GM18867 (cell line): ENCODE measurements at regions not wholly inside any gene's neighbourhood (a gene's known extent, or its start where the extent isn't known, plus 50 kb on each side); places are given as distances from the start of the nearest gene placed in this dataset.

ENCODE experiments used
- ATAC-seq: cut with Tn5 transposase; IDR thresholded peaks from one replicate; pipeline ENCODE4 v1.9.1; 2021; ENCODE audit warnings: mild to moderate bottlenecking, moderate library complexity; ENCODE audit not compliant: unreplicated experiment

DNA sequence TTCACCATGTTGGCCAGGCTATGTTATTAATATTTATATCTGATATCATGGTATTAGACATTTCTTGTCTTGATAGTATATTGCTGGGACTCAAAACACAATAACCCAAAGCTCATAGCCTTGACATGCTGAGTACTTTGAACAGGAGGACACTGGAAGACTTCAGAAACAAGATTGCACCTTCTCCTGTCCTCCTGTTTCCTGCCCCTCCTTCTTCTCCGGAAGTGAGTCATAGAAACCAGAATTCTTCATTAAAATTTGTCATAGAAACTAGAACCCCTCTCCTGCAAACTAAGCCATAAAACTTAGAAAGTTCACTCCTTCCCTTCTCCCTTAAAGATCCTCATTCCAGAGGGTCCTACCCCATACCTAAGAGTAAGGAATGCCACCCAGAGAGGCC is 400.2 kb downstream of the SLITRK5 start:
- ATAC-seq: no peak

DNA sequence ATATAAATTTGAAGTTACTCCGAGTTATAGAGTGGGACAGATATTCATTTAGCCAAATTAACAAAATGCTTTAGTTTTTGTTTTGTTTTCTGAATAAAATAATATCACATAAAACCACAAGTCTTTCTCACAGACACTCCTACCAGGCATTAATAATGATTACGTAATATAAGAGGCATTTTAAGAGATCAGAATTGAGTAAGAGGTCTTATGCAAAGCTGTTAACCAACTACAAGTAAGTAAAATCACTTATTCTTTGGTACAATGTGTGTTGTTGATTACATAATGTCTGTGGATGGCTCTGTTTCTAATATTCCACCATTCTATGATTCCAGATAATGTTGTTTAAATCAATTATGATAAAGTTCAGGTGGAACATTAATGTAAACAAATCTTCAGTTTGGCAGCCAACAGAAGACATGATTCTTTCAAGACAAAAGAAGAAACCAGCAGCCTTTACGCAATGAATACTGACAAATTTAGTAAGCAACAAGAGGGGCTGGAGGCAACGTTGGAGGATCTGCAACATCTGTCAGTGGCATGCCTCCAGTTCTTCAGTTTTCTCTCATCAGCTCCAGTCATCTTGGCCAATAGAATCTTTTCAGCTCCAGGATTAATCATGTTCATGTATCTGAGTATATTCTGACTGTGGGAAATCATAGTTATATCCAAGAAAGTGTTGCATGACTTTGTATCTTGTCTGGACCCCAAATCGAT is 403.8 kb downstream of the SLITRK5 start:
- ATAC-seq: no peak

DNA sequence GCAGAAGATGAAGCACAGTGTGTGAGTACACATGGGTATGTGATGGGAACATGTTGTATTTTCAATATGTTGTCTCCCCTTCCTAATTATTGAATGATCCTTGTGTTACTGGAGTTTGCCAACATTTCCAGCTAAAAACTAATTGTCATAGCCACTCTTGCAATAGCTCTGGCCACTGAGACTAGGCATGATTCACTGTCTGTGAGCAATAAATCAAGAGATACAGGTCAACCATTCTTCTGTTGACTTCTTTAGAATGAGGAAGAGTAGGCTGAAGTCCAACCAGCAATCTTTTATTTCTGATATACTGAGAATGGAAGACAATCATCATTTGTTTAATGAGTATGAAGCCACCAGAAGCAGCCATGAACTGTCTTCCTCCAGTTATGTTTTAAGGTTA is 413.9 kb downstream of the SLITRK5 start:
- no peak for ATAC-seq

DNA sequence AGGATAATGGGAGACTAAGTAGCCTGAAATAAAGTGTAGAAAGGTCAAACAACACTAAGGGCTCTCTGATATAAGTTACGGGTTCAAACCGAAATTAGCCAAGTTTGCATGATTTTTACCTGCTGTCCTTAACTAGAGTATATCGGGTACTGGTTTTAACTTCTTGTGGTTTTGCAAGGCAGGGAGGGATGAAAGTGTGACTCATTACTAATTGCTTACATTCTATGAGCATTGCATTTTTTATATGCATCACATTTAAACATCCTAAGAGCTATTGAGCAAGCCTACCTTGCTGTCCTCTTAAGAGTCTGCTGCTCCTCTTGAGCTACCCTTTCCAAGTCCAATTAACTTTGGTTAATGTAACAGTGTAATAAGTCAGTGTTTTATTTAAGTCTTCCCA is 415.4 kb downstream of the SLITRK5 start:
- no peak for ATAC-seq

DNA sequence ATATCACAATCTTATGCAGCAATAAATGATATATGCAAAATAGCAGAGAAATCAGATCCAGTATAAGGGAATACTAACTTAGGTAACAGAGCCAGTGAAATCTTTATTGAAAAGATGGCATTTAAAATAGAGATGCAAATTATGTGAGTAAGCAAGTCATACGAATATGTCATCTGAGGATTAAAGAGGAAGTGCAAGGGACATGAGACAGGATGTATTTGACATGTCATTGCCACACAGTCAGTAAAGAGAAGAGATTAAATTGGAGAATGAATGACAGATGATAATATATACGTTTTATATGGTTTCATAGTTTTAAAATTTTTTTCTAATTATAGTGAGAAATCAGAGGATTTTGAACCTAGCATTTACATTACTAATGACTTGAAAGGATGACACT is 426.4 kb downstream of the SLITRK5 start:
- ATAC-seq: no peak

DNA sequence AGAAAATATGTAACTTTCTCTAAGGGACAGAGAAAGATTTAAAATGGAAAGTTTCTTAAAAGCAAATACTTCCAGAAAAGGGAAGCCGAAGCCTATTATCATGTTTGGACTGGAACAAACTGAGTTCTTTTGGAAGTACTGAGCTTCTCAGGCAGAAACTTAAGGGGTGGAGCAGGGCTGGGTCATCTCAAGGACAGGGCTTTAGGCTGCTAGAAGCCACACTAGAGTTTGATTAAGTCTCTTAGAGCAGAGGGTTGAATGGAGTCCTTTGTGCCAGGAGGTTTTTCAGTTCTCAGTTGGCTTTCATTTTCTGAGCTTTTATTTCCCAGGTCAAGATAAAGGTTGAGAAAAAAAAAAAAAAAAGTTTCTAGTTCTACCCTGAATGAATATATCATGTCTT is 432.7 kb downstream of the SLITRK5 start:
- no peak for ATAC-seq

DNA sequence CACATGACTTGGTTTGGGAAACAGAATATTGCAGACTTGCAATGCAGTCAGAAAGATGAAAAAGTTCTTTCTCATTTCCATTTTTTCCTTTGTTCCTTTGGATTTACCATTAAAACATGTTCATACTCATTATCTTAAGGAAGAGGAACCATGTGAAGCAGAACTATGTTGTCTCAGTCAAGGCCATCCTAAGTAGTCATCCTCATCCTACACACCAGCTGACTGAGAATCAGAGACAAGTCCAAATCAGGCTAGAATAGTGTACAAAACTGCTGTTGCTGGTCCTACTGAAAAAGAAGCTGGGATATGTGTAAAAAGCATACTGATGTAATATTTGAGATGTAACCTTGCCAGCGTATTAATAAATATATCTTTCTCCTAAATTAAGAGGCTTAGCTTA is 433.4 kb downstream of the SLITRK5 start:
- no peak for ATAC-seq

DNA sequence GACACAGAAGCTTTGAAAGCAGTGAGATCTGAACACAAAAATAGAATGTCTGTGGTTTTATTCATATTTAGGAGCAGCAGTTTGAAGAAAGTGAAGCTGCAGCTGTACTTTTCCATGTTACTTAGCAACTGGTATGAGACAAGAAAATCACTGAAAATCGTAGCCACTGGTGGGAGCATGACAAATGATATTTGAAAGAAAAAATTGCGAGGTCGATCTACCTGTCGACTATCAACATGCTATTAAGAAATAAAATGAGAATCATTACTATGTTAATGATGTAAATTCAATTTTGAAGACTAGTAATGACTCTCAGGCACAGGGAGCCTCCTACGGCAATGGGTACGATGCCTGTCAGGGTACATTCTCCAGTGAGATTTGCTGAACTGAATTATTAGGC is 436.4 kb downstream of the SLITRK5 start:
- no peak for ATAC-seq

DNA sequence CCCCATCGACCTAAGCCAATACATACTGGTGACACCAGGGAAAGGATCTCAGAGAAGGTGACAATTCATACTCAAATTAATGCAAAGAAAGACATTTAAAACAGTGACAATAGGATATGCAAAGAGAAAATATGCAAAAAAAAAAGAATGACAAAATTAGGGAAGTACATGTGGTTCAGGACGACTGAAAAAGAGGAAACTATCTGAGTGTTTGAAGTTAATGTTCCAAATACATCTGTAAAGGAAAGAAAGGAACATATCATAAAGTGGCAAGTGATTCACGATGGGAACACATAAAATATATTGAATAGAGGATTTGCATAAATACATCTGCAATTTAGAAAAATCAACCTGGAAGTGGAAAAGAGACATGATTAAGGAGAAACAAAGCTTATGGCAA is 441.4 kb downstream of the SLITRK5 start:
- ATAC-seq: no peak

DNA sequence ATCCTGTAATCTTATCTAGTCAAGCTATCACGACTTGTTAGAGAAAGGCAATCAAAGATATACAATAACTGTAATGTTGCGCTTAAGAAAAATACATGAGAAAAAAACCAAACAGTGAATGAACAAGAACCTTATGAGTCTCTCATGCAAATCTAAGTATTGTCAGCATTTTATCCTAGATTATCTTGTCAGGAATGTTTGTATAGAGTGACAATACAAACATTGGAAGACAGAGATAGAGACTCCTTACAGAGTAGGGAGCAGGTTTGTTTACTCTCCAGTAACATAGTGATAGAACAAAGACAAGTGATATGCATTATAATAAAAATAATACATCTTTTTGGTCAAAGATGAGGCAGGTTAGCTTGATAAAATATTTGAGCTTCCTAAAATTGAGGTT is 444.8 kb downstream of the SLITRK5 start:
- ATAC-seq: no peak

DNA sequence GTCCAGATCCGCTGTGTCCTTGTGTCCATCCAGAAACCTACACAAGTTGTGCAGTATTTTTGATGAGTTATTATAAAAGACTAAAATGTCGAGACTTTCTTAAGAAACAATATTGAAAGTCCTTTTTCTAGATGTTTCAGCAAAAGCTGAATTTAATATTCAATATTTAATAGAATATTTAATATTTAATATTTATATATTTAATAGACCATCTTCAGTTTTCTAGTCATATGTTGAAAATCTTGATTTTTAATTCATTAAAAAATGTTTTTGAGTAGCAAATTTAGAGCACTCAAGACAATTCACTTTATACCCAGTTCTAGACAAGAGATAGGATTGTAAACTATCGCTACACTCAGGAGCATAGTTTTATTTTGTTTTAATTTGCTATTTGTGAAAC is 447.8 kb downstream of the SLITRK5 start:
- ATAC-seq: no peak

DNA sequence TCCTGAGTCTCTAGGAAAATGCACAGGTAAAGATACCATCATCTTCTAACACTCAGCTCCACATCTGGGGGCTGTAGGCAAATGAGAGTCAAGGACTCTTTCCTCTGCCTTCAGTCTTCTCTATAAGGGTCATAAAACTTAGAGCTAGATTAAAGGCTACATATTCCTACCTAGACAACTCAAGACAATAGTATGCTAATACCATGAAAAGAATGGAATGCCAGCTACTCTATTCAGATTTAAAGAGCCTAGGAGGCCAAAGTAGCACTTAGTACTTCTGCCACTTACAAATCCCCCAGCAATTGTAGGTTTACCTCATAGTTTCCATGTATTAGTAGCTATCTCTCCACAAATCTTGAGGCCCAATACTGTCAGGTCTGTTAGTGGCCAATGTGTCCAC is 453.0 kb downstream of the SLITRK5 start:
- ATAC-seq: no peak

DNA sequence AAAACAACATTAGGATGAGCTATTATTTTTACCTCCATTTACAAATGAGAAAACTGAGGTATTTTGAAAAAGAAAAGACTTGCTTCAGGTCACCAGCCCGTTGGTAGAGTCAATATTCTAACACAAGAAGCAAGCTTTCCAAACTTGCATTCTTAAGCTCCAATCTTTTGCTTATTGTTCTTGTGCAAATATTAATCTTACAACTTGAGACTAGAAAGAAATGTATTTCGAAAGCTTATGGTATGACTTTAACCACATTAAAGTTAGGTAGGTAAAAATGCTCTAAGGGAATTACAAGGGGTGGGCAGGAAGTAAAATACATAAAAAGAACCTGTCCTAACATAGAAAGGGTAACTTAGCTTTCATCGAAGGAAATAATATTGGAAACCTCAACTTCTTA is 453.9 kb downstream of the SLITRK5 start:
- no peak for ATAC-seq

DNA sequence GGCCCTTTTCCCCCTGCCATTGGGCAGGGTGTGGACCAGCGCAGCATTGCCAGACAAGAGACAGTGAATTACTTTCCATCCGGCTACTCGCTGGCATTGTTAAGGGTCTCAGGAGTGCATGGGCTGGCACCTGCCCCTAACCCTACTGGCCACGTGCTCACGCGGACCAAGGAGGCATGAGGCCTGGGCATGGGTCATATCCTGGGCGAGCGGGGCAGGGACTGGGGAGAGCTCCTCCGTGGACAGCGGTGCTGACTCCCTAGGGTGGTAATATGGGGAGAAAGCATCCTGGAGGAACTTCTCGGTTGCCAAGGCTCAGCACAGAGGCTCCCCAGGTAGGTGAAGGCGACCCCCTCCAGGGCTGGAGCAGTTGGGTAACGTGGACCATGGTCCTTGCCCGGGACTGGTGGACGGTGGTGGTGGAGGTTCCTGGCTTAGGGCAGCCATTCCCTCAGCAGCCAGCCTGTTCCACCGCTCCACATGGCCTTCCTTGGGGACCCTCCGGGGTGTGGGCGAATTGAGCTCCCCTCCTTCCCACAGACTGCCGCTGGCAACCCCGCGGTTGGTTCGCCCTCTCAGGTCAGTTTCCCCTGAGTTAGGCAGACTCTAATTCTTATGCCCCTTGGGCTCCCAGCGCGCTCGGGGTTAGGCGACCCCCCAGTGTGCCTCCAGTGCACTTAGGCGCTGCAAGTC is 465.1 kb downstream of the SLITRK5 start:
- no peak for ATAC-seq

DNA sequence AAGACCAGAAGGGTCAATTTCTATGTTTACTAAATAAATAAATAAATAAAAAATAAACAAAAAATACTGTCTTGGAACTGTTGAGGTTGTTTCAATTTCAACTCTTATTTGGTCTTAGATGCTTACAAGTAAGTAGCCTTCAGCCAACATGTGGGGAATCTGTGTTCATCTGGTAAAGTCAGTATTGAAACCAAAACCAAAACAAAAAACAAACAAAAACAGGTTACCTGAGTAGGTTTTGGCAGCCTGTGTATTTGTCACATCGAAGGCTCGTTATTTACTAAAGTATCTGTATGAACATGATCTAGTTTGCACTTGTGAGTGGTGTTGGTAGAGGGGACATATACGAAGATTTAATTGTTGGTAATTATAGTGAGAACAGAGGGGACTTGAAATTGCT is 471.5 kb downstream of the SLITRK5 start:
- ATAC-seq: no peak

DNA sequence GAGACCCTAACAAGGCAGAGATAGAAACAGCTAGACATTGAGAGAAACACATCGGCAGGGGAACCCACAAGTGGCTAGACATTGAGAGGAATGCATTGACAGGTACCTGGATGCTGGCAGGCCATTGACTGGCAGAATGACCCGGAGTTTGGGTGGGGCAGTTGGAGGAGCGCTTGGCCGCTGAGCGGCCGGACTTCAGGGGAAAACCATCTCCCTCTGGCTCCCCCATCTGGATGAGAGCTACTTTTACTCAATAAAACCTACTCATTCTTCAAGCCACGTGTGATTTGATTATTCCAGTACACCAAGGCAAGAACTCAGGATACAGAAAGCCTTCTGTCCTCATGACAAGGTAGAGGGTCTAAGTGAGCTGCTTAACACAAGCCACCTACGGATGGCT is 473.4 kb downstream of the SLITRK5 start:
- no peak for ATAC-seq

DNA sequence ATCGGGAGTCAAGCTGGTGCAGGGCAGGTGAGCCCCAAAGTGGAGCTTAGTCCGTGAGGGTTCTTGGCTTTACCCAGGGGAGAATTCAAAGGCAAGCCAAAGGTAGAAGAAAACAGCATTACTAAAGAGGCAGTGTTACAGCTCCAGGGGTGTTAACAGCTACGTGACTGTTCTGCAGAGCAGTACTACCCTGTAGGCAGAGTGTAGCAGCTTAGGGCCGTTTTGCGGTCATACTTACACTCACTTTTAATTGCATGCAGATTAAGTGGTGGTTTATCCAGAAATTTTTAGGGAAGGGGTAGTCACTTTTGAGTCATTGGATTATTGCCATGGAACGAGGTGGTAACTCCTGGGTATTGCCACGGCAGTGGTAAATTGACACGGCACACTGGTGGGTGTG is 482.2 kb downstream of the SLITRK5 start:
- no peak for ATAC-seq

DNA sequence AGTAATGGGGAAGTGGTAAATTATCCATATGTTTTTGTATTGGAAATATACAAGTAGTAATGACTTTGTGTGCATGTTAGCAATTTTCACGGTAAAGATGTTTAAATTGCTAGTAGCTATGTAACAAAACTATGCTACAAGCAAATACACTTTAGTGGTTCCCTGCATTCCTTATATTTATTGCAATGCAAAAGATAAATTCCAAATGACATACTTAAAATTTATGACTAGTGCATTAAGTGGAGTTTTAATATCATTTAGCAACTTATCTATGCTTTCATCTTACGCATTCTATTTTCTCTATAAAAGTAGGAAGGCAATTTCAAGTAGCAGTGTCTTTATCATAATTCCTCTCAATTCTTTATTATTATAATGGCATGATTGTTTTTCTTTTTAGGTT is 482.8 kb downstream of the SLITRK5 start:
- ATAC-seq: no peak

DNA sequence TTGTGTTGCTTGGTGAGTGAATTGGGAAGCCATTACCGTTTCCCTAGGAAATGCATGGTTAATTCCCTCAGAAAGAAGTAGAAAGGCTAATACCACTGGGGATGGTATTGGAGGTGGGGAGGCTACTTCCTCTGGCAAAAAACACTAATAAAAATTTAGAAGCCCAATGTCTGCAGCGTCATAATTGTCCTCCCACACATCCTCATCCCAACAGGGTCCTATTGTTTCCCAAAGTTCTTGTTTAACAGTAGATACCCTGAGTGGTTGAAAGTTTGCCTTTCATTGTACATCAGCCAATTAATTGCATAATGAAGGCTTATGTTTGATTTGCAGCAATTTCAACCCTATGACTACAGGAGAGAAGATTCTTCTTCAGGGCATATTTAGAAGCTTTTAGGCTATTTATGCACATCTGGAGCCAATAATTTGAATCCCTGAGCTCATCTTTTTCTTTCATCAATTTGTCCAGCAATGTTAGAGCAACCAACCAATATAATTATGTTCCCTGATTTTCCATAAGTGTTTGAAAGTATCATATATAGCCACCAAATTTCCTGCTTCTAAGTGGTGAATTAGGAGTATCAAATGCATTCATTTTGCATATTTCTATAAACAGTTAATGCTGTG is 491.0 kb downstream of the SLITRK5 start:
- no peak for ATAC-seq

DNA sequence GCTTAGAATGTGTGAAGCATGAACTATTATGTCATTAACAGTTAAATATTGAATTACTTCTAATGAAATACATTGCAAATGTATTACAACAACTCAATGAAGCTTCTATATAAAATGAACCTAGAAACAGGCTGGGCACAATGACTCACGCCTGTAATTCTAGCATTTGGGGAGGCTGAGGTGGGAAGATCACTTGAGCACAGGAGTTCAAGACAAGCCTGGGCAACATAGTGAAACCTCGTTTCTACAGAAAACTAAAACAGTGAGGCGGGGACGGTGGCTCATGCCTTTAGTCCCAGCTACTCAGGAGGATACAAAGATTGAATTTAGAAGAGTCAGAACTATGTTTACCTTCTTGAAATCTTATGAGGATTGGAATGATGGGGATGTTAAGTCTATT is 505.1 kb downstream of the SLITRK5 start:
- ATAC-seq: no peak

DNA sequence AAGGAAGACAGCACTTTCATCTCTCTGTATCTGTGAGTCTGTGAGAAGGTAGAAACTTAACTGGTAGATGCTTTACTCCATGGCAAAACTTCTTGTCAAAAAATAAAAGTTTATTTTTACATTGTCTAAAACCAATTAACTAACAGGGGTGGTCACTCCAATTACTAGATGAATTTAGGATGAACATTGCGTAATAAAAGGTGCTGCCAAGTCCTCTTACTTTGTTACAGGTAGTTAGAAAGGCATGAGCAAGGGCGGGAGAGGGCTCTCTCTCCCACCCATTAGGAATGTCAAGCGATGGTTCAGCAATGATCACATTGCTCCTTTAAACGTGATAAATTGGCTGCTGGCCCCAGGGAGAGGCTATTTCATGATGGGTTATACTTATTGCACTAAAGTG is 512.3 kb downstream of the SLITRK5 start:
- no peak for ATAC-seq

DNA sequence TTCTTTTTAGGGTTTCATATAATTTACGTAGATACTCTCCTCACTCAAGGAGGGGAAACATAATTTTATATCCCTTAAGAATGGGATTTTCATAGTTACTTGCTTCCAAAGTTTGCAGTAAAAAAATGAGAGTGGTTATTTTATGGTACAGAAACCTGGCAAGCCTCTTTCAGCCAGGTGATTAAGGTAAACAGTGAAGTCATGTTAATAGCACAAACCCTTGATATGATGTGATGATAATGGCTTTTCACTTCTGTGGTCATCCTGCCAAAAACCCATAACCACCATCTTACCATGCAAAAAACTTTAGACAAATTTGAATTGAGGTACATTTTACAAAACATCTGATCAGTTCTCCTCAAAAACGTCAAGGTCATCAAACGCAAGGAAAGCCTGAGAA is 517.8 kb downstream of the SLITRK5 start:
- ATAC-seq: no peak
